ENCODE measurements at regions not wholly inside any gene's neighbourhood (a gene's known extent, or its start where the extent isn't known, plus 50 kb on each side); places are given as distances from the start of the nearest gene placed in this dataset.

- TF ChIP-seq CTCF (IDR thresholded peaks at IDR 0.05) = no peak
- no peak for DNase-seq
- Histone ChIP-seq H3K27me3 (no peaks in the 10 kb centered on the region), H3K4me1 (no peaks in the 10 kb centered on the region), H3K36me3 (no peaks in the 10 kb centered on the region), H3K27ac (no peak overlapping the region), H3K4me3 (no peak overlapping the region), H3K9me3 (no peaks in the 10 kb centered on the region)
Observed at GRCh38 chrX:109873574-109873973, 129.3 kb upstream of the TMEM164 start.

GRCh38 chrX:109873983-109874382 lies 128.9 kb upstream of the TMEM164 start:
- Histone ChIP-seq H3K4me3 (no peak overlapping the region), H3K36me3 (no peaks in the 10 kb centered on the region), H3K27me3 (no peaks in the 10 kb centered on the region), H3K9me3 (no peaks in the 10 kb centered on the region), H3K4me1 (no peaks in the 10 kb centered on the region), H3K27ac (no peak overlapping the region)
- no peak for DNase-seq
- TF ChIP-seq CTCF (IDR thresholded peaks at IDR 0.05) = no peak
- TF ChIP-seq POLR2A (IDR thresholded peaks at IDR 0.05) = no peak

- no peak overlapping the region for H3K4me3 ChIP-seq
- H3K36me3 ChIP-seq = no peaks in the 10 kb centered on the region
- H3K4me1 ChIP-seq = no peaks in the 10 kb centered on the region
- DNase-seq = no peak
- H3K27me3 ChIP-seq = no peaks in the 10 kb centered on the region
- no peak overlapping the region for H3K27ac ChIP-seq
- no peaks in the 10 kb centered on the region for H3K9me3 ChIP-seq
- TF ChIP-seq CTCF (IDR thresholded peaks at IDR 0.05) = no peak
- TF ChIP-seq POLR2A (IDR thresholded peaks at IDR 0.05) = no peak
Observed at GRCh38 chrX:109874548-109874947, 128.4 kb upstream of the TMEM164 start.

DNA sequence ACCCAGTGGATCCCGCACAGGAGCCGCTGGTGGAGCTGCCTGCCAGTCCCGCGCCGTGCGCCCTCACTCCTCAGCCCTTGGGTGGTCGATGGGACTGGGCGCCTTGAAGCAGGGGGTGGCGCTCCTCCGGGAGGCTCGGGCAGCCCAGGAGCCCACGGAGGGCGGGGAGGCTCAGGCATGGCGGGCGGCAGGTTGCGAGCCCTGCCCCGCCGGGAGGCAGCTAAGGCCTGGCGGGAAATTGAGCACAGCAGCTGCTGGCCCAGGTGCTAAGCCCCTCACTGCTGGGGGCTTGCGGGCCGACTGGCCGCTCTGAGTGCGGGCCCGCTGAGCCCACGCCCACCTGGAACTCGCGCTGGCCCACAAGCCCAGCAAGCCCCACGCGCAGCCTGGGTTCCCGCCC lies 127.1 kb upstream of the TMEM164 start:
- Histone ChIP-seq H3K27me3 (no peaks in the 10 kb centered on the region), H3K4me1 (no peaks in the 10 kb centered on the region), H3K9me3 (no peaks in the 10 kb centered on the region), H3K27ac (no peak overlapping the region), H3K36me3 (no peaks in the 10 kb centered on the region), H3K4me3 (no peak overlapping the region)
- DNase-seq = no peak
- no peak for TF ChIP-seq CTCF (IDR thresholded peaks at IDR 0.05)
- no peak for TF ChIP-seq POLR2A (IDR thresholded peaks at IDR 0.05)

DNA sequence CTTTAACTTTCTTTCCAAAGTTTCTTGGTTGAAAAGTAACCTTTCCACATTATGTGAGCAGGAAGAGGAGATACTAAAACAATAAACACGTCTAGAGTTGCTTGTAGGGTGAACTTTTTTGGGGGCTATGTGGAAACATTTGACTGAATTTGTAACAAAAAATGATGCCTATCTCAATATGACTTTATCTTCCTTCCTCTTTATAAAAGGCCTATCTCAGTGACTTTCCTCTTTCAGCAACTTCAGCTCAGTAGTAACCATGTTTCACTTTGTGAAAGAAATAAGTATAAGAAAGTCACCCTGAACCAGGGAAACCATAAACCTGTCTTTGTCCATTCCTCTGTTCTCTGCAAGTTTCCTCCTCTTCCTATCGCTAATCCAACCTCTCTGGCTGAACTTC lies 124.7 kb upstream of the TMEM164 start:
- Histone ChIP-seq H3K9me3 (no peaks in the 10 kb centered on the region), H3K4me3 (no peak overlapping the region), H3K27ac (no peak overlapping the region), H3K4me1 (no peaks in the 10 kb centered on the region), H3K36me3 (no peaks in the 10 kb centered on the region), H3K27me3 (no peaks in the 10 kb centered on the region)
- DNase-seq = no peak
- TF ChIP-seq POLR2A (IDR thresholded peaks at IDR 0.05) = no peak

- Histone ChIP-seq H3K9me3 (no peaks in the 10 kb centered on the region), H3K36me3 (no peaks in the 10 kb centered on the region), H3K27me3 (no peaks in the 10 kb centered on the region), H3K27ac (no peak overlapping the region), H3K4me3 (no peak overlapping the region), H3K4me1 (no peaks in the 10 kb centered on the region)
- TF ChIP-seq POLR2A (IDR thresholded peaks at IDR 0.05) = no peak
- TF ChIP-seq CTCF (IDR thresholded peaks at IDR 0.05) = no peak
- DNase-seq = no peak
Observed at GRCh38 chrX:109879991-109880390, 122.9 kb upstream of the TMEM164 start.
